NCI-H146 treated with DMSO at 0.1 percent for 48 hours (cell line): ENCODE measurements at regions not wholly inside any gene's neighbourhood (a gene's known extent, or its start where the extent isn't known, plus 50 kb on each side); places are given as distances from the start of the nearest gene placed in this dataset.

Source experiments
- DNase-seq: peaks from one replicate; lab custom pipeline; 2025; ENCODE audit not compliant: unreplicated experiment; lab: John Stamatoyannopoulos, UW

DNA sequence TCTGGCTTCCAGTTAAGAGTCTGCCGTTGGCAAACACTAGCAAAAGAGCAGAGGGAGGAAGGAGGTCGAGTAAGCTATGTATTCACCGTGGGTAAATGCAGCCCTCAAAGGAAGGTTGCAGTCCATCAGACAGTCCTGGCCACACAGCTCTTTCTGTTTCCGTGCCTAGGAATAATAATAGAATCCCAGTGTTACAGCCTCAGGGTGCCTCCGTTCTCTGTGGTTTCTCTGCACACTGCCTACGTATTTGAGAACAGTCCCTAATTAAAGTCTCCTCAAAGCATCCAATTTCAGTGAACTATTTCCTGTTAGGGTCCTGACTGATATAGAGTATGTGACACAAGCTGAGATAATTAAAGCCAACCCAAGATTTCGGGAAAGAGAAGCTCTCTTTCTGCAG, 176.7 kb downstream of the GPAM start:
- no peak for DNase-seq

DNA sequence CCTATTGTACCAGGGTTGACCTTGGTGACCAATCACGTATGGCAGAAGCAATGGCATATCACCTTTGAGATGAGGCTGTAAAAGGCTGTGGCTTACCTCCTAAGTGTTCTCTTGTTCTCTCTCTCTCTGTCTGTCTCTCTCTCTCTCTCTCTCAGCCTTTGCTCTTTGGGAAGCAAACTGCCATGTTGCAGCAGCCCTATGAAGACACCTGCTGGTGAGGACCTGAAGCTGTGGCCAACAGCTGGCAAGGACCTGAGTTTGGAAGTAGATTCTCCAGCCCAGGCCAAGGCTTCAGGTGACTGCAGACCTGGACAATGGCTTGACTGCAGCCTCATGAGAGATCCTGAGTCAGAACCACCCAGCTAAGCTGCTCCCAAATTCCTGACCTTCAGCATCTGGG, 161.4 kb downstream of the GPAM start:
- DNase-seq: no peak

DNA sequence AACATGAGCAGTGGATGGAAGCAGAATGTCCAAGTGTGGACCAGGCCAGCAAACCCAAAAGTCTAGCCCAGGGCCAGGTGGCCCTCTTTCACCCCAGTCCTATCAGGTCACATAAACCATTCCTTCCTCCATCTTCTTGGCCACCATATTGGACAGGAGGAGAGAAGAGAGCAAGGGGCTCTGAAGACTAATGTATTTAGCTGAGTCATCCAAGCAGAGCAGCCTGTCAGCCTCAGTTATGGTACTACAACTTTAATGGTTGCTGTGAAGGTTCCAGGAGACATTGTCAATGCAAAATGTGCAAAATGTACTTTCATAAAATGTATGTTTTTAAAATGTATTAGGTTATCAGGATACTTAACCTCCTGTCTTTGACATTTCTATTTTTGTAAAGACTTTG, 159.5 kb downstream of the GPAM start:
- no peak for DNase-seq

DNA sequence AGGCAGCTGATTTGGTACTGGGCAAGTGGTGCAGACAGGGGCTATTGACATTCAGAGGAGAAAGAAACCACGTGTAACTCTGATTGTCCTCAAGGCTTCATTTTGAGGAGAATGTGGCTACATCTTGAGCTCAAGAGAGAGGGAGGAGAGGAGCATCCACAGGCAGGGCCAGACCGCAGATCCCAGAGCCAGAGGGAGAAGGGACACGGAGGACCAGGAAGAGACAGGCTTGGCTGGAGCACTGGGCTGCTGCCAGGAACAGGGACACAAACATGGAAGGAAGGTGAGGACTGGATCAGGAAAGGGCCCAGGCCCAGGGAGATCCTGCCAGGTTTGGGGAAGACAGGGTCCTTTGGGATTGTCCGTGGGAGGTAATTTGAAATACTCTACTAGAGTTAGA, 158.3 kb downstream of the GPAM start:
- no peak for DNase-seq

DNA sequence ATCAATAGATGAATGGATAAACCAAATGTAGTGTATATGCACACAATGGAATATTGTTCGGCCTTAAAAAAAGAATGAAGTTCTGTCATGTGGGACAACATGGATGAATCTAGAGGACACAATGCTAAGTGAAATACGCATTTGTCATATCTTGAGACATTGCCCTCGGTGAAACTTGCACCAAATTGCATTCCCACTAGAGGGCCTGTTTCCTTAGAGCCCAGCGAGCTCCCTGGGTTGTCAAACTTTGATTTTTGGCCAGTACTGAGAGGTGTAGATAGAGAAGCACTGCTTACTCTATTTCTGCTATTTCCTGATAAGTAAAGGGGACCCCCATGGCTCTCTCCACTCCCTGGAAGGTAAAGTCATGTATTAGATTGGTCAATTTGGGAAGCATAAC, 157.1 kb downstream of the GPAM start:
- no peak for DNase-seq

DNA sequence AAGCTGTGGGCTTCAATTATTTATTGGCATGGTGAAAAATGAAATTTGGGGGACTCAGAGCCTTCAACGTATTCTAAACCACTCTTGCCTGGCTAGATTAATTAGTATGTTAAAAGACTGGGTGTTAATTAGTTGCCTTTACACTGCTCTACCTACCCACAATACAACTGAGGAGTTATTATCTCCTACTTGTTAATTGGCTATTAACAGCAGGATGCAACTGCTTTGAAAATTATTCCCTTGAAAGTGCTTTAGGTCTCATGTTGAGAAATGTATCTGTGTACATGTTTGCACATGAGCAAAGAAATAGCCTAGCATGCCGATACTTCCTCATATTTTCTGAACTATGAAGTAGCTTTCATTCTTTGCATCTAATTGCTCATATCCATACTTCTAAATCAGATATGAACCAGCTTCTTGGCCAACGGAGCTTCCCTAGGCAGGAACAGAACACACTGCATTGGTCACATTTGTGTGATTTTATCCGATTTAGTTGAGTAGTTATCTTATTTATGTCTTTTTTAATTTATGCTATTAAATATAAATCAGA, 155.8 kb downstream of the GPAM start:
- no peak for DNase-seq

DNA sequence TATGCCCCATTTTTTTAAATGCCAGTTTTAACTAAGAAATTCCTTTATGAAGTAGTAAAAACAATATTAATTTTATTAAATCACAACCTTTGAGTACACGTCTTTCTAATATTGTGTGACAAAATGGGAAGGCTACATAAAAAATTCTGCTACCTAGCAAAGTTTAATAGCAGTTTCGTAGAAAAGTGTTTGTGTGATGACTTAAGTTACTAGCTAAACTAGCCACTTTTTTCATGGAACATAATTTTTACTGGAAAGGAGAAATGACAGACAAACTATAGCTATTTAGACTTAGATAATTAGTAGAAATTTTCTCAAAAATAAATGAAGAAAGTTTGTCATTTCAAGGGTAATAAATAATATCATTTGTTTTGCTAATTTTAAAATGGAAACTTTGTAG, 153.1 kb downstream of the GPAM start:
- DNase-seq: no peak

DNA sequence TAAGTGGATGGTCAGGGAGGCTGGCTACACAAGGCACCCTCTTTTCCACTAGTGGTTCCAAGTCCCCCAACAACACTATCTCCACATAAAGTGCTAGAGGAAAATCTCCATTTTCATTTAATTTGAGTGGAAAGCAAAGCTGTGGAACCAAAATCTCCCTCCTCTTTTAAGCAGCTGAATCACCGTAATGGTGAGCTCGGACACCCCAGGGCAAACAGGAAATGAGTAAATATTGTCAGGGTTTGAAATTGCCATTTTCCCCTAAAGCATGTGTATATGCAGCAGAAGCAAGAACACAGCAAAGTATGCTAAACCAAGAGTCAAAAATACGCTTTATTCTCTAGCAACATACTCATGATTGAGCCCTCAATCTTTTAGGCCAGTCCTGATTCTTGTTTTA, 143.7 kb downstream of the GPAM start:
- DNase-seq: no peak

DNA sequence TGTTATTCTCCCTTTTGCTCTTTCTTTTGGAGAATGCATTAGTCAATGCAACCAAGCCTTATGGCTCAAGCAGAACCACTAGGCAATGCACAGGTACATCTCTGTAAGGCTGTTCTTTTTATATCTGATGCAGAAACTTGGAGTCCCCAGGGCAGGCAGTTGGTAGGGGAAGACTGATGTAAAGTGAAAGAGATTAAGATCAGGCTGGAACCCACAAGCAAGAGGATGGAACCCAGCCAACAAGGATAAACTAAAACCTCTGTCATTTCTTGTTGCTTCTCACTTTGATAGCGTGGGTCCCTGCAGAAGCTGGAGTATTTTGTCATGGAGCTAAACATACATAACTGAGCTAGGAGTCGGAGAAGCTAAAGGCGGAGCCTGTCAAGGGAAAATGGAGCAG, 142.9 kb downstream of the GPAM start:
- DNase-seq: no peak

DNA sequence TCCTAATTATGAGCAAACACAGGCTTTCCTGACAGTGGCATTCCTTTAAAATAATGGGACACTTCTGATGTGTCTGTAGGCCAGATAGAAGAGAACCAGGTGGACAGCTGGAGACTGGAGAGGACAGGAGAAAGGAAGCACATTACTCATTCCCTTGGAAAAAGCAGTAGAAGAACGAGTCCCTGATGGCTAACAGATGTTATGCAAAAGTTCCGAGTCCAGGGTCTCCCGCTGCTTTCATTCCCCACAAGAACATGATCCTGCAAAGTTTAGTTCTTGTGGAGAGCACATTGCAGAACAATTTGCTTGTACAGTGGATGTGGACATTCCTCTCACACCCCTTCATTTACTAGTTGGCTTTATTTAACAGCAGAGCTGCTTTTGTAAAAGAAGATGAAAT, 137.6 kb downstream of the GPAM start:
- no peak for DNase-seq

DNA sequence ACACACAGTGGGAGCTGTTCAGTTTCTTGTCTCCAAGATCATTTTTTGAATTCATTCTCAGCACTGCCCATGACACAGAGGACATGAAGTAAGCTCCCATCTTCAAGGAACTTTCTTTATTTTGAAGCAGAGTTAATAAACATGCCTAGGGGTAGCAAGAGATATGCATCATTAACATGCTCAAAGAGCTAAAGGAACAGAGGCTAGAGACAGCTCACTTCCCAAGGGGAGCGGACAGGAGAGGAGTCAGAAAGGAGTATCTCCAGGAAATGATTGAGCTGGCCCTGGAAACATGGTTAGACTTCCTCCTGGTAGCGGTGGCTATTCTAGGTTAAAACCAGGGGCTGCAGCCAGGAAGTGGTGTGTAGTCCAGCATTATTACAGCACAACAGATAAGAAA, 135.9 kb downstream of the GPAM start:
- no peak for DNase-seq

DNA sequence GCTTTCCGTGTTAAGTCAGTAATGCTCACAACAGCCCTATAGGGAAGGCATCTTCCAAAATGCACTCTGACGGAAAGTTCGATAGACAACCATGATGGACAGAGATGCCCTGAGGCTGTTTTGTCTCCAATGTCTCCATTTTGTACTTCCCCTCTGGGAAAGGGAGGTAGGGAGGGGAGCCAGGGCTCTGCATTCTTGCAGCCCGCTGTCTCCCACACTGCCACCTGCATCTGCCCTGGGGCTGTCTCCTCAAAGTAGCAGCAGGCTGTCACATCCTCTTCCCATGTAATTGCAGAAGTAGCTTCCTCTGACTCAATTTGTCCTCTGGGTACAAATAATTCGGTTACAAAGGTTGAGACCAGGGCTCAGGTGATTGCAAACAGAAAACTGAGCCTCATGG, 131.4 kb downstream of the GPAM start:
- no peak for DNase-seq

DNA sequence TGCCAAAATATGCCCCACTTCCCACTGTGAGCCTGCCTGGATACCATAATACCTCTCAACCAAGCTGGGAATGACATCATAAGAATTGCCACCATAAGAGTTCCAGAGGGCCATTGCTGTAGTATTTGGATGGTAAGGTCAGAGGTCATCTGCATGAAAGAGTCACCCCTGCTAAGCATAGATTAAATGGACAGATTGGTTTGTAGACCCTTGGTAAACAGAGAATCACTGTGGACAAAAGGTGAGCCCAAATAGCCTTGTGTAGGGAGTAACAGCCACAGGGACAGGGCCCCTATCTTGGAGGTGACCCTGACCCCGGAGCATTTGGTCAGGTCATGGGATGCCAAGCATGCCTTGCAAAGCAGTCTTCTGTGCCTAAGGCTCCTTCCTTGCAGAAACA, 129.7 kb downstream of the GPAM start:
- DNase-seq: no peak

DNA sequence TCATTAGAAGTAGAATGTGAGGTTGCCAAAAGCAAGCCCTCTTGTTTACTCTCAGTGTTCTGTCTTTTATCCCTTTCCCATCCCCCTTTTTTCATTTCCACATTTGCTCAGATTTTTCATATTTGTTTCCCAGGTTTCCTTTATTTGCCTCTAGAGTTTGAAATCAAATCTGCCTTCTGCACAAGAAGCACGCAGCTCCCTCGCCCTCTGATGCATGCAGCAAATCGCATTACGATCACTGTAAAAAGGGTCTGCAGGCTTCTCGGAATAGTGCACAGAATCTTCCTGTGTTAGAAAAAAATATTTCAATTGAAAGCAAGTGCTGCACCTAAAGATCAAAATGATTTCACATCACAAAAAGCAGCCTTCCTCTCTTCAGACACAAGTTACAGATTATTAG, 129.0 kb downstream of the GPAM start:
- no peak for DNase-seq

DNA sequence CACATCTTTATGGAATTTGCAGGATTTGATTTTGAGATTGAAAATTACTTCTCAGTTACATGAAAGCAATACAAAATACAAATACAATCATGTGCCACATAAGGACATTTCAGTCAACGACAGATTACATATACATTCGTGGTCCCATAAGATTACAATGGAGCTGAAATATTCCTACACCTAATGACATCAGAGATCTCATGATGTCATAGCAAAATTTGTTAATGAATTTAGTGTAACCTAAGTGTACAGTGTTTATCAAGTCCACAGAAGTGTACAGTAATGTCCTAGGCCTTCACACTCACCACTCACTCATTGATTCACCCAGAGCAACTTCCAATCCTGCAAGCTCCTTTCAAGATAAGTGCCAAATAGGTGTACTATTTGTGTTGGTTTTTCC, 126.5 kb downstream of the GPAM start:
- no peak for DNase-seq

DNA sequence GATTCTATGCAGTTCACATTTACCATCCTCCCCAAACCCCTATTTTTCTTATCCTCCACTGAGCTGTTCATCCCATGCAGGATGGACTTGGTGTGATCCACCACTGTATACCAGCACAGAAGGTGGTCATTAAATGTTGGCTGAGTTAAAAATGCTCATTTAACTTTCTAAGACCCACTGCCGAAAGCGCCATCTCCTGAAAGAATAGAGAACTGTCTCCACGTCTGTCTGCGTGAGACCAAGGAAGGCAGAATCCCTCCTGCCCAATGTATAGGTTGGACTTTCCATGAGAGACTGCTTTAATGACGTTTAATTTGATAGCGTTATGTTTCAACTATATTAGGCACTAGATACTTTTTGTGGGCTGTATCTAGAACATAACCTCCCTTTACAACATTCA, 124.3 kb downstream of the GPAM start:
- DNase-seq: no peak

DNA sequence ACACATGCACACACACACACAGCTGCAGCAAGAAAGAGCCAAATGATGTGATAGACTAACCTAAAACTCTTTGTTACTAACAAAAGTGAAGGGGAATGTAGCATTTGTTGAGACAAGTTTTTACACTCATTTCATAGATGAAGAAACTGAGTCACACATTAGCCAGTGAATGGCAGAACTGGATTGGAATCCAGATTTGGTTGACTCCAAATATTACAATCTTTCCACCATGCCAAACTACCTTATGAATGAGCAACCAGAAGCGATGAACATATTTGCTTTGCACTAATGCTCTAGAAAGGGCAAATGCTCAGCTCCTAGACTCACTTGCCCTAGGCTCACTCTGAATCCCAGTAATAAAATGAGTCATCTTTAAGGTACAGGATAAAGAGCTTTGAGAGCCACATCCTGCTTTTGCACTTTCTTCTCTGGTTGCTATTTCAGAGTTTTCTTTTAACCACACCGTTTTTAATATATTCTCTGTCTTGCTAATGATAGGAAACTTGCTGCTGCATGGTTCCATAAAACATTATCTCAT, 111.9 kb downstream of the GPAM start:
- no peak for DNase-seq

DNA sequence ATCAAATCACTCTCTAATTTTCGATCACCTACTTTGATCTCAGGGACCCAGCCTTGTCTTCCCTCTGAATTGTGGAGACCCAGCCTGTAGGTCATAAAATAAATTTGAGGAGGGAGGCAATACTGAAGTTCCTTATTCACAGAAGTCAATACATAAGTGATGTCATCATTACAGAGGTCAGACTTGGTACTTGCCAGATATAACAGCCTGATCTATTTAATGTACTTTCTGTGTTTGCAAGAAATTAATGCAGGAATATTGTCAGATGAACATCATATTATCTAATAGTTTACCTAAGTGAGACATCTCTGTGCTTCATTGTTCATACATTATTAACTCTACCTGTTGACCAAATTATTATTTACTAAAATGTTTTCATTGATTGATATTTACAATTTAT, 105.6 kb downstream of the GPAM start:
- DNase-seq: no peak

DNA sequence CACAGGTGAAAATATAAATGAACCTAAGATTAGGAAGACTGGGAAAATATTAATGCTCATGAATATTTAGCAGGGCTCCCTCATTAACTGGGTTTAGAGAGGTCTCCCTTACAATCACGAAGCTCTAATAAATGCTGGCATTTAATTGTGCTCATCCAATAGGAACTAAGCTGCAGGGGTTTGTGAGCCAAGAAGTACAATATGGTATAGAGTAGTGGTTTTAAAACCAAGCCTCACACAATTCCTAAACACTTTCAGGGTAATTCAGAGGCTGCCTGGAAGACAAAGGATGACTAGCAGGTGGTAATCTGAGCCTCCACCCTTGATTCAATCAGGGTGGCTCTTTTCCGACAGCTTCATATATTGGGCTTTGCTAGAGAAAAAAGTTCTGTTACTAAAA, 103.3 kb downstream of the GPAM start:
- DNase-seq: no peak

DNA sequence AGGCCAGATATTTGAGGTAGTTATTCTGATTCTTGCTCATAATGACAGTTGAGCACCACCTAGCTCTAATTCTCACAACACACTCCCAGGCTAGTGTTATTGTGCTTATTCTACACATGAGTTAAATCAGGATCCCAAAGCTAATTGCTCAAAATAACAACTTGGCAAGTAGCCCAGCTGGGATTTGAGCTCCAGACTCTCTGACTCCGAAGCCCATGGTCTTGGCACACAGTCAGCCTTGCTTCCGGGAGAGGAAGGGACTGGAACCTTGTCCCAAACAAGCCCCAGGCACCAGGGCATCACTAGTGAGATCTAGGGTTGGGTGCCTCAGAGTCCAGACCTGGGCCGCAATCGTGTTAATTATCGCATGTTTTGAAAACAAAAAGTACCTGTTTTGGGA, 101.4 kb downstream of the GPAM start:
- DNase-seq: no peak

DNA sequence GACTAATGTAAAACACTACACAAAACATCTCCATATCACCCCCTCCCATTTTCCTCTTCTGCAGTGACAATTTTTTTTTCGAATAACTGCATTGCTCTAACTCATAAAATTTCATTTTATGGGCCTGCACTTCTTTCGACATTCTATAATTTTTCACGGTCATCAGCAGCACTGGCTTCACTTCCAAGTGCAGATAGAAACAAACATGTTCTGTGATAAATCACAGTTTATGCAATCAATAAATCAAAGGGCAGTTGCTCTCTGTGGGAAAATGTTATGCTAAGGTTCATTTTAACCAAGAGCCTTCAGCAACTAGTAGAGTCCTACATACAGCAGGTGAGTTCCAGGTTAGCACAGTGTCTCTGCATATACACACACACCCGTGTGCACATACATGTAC, 100.1 kb downstream of the GPAM start:
- DNase-seq: no peak

DNA sequence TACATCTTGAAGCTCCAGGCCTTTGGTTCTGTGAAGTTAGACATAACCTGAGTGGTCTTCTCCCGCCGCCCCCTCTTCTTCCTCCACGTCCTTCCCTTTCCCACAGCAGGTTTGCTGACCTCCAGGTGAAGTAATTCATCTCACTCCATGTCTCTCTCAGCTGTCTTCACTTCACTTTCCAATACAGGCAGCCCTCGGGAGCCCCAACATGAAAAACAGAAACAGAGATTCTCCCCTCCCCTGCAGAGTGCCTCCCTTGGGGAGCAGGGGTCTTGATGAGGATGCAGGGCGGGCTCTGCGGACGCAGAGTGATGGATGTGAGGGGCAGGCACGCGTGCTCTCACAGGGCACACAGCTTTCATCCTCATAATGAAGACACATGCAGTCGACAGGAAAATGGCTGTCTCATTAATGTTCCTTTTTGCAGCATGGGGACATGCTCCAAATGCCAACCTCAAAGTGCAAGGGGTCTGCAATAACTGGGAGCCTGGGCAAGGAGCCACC, 95.6 kb downstream of the GPAM start:
- no peak for DNase-seq

DNA sequence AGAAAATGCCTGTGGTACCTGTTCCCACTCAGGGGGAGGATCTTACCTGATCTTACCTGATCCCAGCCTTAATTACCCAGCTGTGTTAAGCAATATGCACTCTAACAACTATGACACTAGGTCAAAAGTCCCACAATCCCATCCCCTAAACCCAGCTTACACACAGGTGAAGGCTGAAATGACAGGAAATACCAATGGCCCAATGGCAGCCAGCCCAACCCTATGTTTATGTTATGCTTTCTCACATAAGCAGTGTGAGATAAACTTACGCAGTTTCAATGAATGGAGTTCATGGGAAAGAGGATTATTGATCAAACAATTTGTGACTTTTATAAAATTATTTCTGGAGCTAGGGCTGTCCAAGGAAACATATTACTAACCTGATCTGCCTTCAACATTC, 91.9 kb downstream of the GPAM start:
- no peak for DNase-seq

DNA sequence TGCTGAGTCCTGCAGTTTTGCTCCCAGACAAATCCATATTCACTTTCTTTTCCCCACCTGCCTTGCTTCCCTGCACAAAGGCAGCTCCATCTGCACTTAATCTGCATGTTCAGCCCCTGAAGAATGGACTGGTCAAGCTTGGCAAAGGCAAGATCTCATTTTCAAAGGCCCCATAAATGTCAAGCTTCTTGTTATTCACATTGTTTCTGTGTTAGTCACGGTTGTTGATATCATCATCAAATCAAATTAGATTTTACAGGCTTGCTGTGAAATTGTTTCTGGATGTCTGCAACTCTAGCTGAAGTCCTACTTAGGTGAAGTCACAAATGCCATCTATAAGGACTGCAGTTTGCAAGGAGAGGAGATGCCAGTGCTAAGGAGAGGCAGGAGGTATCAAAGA, 91.0 kb downstream of the GPAM start:
- DNase-seq: no peak
